DND-41 (cell line): ENCODE measurements at regions not wholly inside any gene's neighbourhood (a gene's known extent, or its start where the extent isn't known, plus 50 kb on each side); places are given as distances from the start of the nearest gene placed in this dataset.

Experiments
- EZH2 ChIP-seq: IDR thresholded peaks from 3 replicates; pipeline ENCODE4 v1.6.1; 2012; ENCODE audit warnings: borderline replicate concordance, low read depth, mild to moderate bottlenecking, moderate library complexity, low read length, inconsistent platforms; ENCODE audit not compliant: severe bottlenecking
- TF ChIP-seq, protein P1 (sequence below): IDR thresholded peaks from 2 replicates; pipeline ENCODE4 v1.5.1; 2012; ENCODE audit warnings: borderline replicate concordance, low read length, moderate library complexity, mild to moderate bottlenecking; ENCODE audit not compliant: poor library complexity, severe bottlenecking; ENCODE audit errors: extremely low read depth

- TF ChIP-seq, protein P1, sequence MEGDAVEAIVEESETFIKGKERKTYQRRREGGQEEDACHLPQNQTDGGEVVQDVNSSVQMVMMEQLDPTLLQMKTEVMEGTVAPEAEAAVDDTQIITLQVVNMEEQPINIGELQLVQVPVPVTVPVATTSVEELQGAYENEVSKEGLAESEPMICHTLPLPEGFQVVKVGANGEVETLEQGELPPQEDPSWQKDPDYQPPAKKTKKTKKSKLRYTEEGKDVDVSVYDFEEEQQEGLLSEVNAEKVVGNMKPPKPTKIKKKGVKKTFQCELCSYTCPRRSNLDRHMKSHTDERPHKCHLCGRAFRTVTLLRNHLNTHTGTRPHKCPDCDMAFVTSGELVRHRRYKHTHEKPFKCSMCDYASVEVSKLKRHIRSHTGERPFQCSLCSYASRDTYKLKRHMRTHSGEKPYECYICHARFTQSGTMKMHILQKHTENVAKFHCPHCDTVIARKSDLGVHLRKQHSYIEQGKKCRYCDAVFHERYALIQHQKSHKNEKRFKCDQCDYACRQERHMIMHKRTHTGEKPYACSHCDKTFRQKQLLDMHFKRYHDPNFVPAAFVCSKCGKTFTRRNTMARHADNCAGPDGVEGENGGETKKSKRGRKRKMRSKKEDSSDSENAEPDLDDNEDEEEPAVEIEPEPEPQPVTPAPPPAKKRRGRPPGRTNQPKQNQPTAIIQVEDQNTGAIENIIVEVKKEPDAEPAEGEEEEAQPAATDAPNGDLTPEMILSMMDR = no peak
- no peak for TF ChIP-seq EZH2
Observed at GRCh38 chr13:33696530-33696929, 121.4 kb upstream of the RFC3 start.
